Stimulated activated CD4-positive, alpha-beta T cell treated with anti-CD3 and anti-CD28 coated beads, Interleukin-1b, Interleukin-23, amount 100 ng/mL, for 1 hour (primary cell): ENCODE measurements at regions not wholly inside any gene's neighbourhood (a gene's known extent, or its start where the extent isn't known, plus 50 kb on each side); places are given as distances from the start of the nearest gene placed in this dataset.
"Not testable (repeated sequence)": the region's sequence is repeated elsewhere in the genome, so short reads cannot be mapped to it uniquely, and the experiment has no call there.

ENCODE experiments used
- DNase-seq, 2 donors: peaks; one replicate each; pipeline ENCODE4 v3.0.0-alpha.2; 2020; ENCODE audit warnings: low read depth in 2 of 2

- no peak for DNase-seq
These were observed 310.2 kb downstream of the SLITRK5 start for GRCh38 chr13:87981416-87981815.

GRCh38 chr13:87982400-87982799, 311.2 kb downstream of the SLITRK5 start:
- DNase-seq = no peak

- no peak for DNase-seq
These were observed 315.6 kb downstream of the SLITRK5 start for GRCh38 chr13:87986639-87987250.

- no peak for DNase-seq
These were observed 326.9 kb downstream of the SLITRK5 start for GRCh38 chr13:87998081-87998480.

- DNase-seq = no peak
These were observed 328.1 kb downstream of the SLITRK5 start for GRCh38 chr13:87999240-87999700.

- no peak for DNase-seq
These were observed 328.6 kb downstream of the SLITRK5 start for GRCh38 chr13:87999788-88000187.

GRCh38 chr13:88000239-88000638, 329.1 kb downstream of the SLITRK5 start:
- no peak for DNase-seq

- no peak for DNase-seq
These were observed 329.6 kb downstream of the SLITRK5 start for GRCh38 chr13:88000787-88001186.

GRCh38 chr13:88005188-88005587, 334.0 kb downstream of the SLITRK5 start:
- DNase-seq = no peak

GRCh38 chr13:88014527-88014926, 343.4 kb downstream of the SLITRK5 start:
- DNase-seq = no peak

GRCh38 chr13:88022431-88023208, 351.4 kb downstream of the SLITRK5 start:
- no peak for DNase-seq

- no peak for DNase-seq
These were observed 355.1 kb downstream of the SLITRK5 start for GRCh38 chr13:88026241-88026640.

GRCh38 chr13:88031980-88032559, 360.9 kb downstream of the SLITRK5 start:
- no peak for DNase-seq

GRCh38 chr13:88036205-88036604, 365.0 kb downstream of the SLITRK5 start:
- DNase-seq = not testable (repeated sequence)

- DNase-seq = no peak
These were observed 371.3 kb downstream of the SLITRK5 start for GRCh38 chr13:88042489-88042888.

- DNase-seq = no peak
These were observed 380.7 kb downstream of the SLITRK5 start for GRCh38 chr13:88051746-88052482.

- DNase-seq = no peak
These were observed 392.6 kb downstream of the SLITRK5 start for GRCh38 chr13:88063741-88064140.

- no peak for DNase-seq
These were observed 395.7 kb downstream of the SLITRK5 start for GRCh38 chr13:88066847-88067246.

GRCh38 chr13:88068316-88068715, 397.1 kb downstream of the SLITRK5 start:
- no peak for DNase-seq

GRCh38 chr13:88068975-88069374, 397.8 kb downstream of the SLITRK5 start:
- no peak for DNase-seq

GRCh38 chr13:88071371-88071770, 400.2 kb downstream of the SLITRK5 start:
- no peak for DNase-seq

GRCh38 chr13:88074794-88075510, 403.8 kb downstream of the SLITRK5 start:
- no peak for DNase-seq
